K562 (cell line): ENCODE measurements at regions not wholly inside any gene's neighbourhood (a gene's known extent, or its start where the extent isn't known, plus 50 kb on each side); places are given as distances from the start of the nearest gene placed in this dataset.

Source experiments
- ATAC-seq: fragments of 200-7000 bp; cut with Tn5 transposase; 3 replicates; pipeline ENCODE4 v1.9.1; 2020; ENCODE audit warnings: moderate library complexity
- BruUV-seq: library from RNA; stranded (reverse); fragments of 400-500 nt; replicated peaks from 2 replicates; lab custom pipeline; 2021; lab: Mats Ljungman, UMichigan
- CTCF ChIA-PET: fragments of 300-600 bp; formaldehyde crosslinking; extraction: SDS; loops from one replicate; lab custom pipeline; 2021; ENCODE audit warnings: low intra/inter-chr PET ratio; lab: Yijun Ruan, JAX
- POLR2A ChIA-PET: fragments of 300-600, 350-650 bp; sonication (Branson Sonifier 250); formaldehyde crosslinking; extraction: SDS; loops from one replicate; lab custom pipeline; 2021; ENCODE audit warnings: antibody characterized with exemption, inconsistent platforms; lab: Yijun Ruan, JAX
- DNase-seq, 4 experiments: peaks; one replicate each; pipeline versions ENCODE4 v3.0.0 to v3.0.0-alpha.2; 2011 to 2018; ENCODE audit warnings: low spot score in 3 of 4, mixed read lengths in 3 of 4; ENCODE audit errors: extremely low read depth in 1 of 4
- FAIRE-seq: peaks from 2 replicates; lab custom pipeline; 2011; peaks lifted over from hg19 to GRCh38; lab: Jason Lieb, UNC
- H2AFZ ChIP-seq: 2 replicates; pipeline ENCODE4 v1.6.0; 2011; ENCODE audit warnings: low read depth, low read length, control low read depth, inconsistent platforms
- H3K27ac ChIP-seq: fragments of 200-600 bp; 3 replicates; pipeline ENCODE4 v1.8.0; 2011; ENCODE audit warnings: low read depth, mild to moderate bottlenecking, control low read depth, inconsistent platforms, low read length, moderate library complexity, mixed read lengths; ENCODE audit errors: extremely low read depth
- H3K27me3 ChIP-seq, 2 experiments: fragments of 300-600 bp in 1 of 2; 2 replicates in 1 of 2; 3 replicates in 1 of 2; pipeline versions ENCODE4 v1.6.0 to v1.8.0; 2011; ENCODE audit warnings: inconsistent platforms in 2 of 2, low read length in 2 of 2, mild to moderate bottlenecking in 1 of 2, mixed read lengths in 1 of 2, moderate library complexity in 1 of 2; ENCODE audit not compliant: control insufficient read depth in 2 of 2, insufficient read depth in 2 of 2
- H3K36me3 ChIP-seq: fragments of 300-600 bp; 3 replicates; pipeline ENCODE4 v1.8.0; 2011; ENCODE audit warnings: mild to moderate bottlenecking, low read length, inconsistent platforms; ENCODE audit not compliant: control insufficient read depth, insufficient read depth
- H3K4me1 ChIP-seq, 2 experiments: fragments of 200-600 bp in 1 of 2; replicated peaks in 1 of 2; 2 replicates in 1 of 2; 3 replicates in 1 of 2; pipeline versions ENCODE4 v1.5.1 to v1.8.0; 2011; ENCODE audit warnings: inconsistent platforms in 2 of 2, low read length in 2 of 2, mild to moderate bottlenecking in 1 of 2, mixed read lengths in 1 of 2, moderate library complexity in 1 of 2; ENCODE audit not compliant: control insufficient read depth in 2 of 2, insufficient read depth in 2 of 2
- H3K4me2 ChIP-seq: 2 replicates; pipeline ENCODE4 v1.6.1; 2011; ENCODE audit warnings: low read length, control low read depth, inconsistent platforms, mixed read lengths; ENCODE audit not compliant: insufficient read depth
- H3K4me3 ChIP-seq: fragments of 200-600 bp; sonication (generic), shearing (Covaris generic); 2 replicates; pipeline ENCODE4 v1.5.1; 2016; ENCODE audit warnings: control low read depth, inconsistent platforms
- H3K79me2 ChIP-seq: fragments of 200-600 bp; 3 replicates; pipeline ENCODE4 v1.8.0; 2011; ENCODE audit warnings: low read length, inconsistent platforms; ENCODE audit not compliant: control insufficient read depth, insufficient read depth
- H3K9ac ChIP-seq, 2 experiments: 2 replicates each; pipeline versions ENCODE4 v1.6.0 to v1.6.1; 2011; ENCODE audit warnings: low read depth in 2 of 2, low read length in 2 of 2, control low read depth in 1 of 2, inconsistent platforms in 1 of 2, mild to moderate bottlenecking in 1 of 2, mixed read lengths in 1 of 2; ENCODE audit not compliant: insufficient read depth in 1 of 2
- H3K9me1 ChIP-seq: one replicate; pipeline ENCODE4 v1.6.0; 2011; ENCODE audit warnings: inconsistent platforms, mild to moderate bottlenecking, low read length, moderate library complexity; ENCODE audit not compliant: control insufficient read depth, insufficient read depth
- H3K9me3 ChIP-seq: replicated peaks from 2 replicates; pipeline ENCODE4 v1.5.1; 2011; ENCODE audit warnings: low read depth, low read length, inconsistent platforms; ENCODE audit not compliant: control insufficient read depth, insufficient read depth
- H4K20me1 ChIP-seq: replicated peaks from 2 replicates; pipeline ENCODE4 v1.6.1; 2011; ENCODE audit warnings: low read length, inconsistent platforms, mixed read lengths; ENCODE audit not compliant: control insufficient read depth, insufficient read depth
- ARID1B ChIP-seq: fragments of 450-650 bp; IDR thresholded peaks from 2 replicates; pipeline ENCODE4 v1.6.1; 2016; ENCODE audit warnings: antibody characterized with exemption, mild to moderate bottlenecking, inconsistent platforms
- BRD9 ChIP-seq: fragments of 450-650 bp; IDR thresholded peaks from 2 replicates; pipeline ENCODE4 v1.6.1; 2018; ENCODE audit warnings: low read depth; ENCODE audit not compliant: partially characterized antibody
- ETS2 ChIP-seq: IDR thresholded peaks from 2 replicates; pipeline ENCODE4 v1.6.1; 2016; ENCODE audit warnings: borderline replicate concordance, missing genetic modification characterization, mild to moderate bottlenecking, moderate library complexity, missing compliant biosample characterization; ENCODE audit not compliant: poor library complexity, severe bottlenecking
- ETV1 ChIP-seq: fragments of 450-650 bp; conservative IDR thresholded peaks from 2 replicates; pipeline ENCODE4 v1.6.1; 2016; ENCODE audit warnings: missing genetic modification characterization, control low read depth, low read depth, missing compliant biosample characterization
- FOS ChIP-seq: IDR thresholded peaks from 3 replicates; pipeline ENCODE4 v1.6.1; 2011; ENCODE audit not compliant: insufficient read length; ENCODE audit errors: extremely low read depth
- HCFC1 ChIP-seq: IDR thresholded peaks from 2 replicates; pipeline ENCODE4 v1.6.1; 2012; ENCODE audit warnings: low read depth, low read length, improper control_type of control experiment
- HSF4 ChIP-seq: fragments of 250-450 bp; sonication (Bioruptor Pico); IDR thresholded peaks from 2 replicates; pipeline ENCODE4 v2.1.2; 2022; ENCODE audit warnings: mild to moderate bottlenecking, moderate library complexity, borderline replicate concordance
- NR0B1 ChIP-seq: fragments of 450-650 bp; IDR thresholded peaks from one replicate; pipeline ENCODE4 v1.6.1; 2018; ENCODE audit warnings: mild to moderate bottlenecking, moderate library complexity; ENCODE audit not compliant: partially characterized antibody
- SIX5 ChIP-seq, 2 experiments: IDR thresholded peaks; 2 replicates each; pipeline ENCODE4 v1.6.1; 2011; ENCODE audit warnings: low read length in 2 of 2, borderline replicate concordance in 1 of 2, low read depth in 1 of 2, mild to moderate bottlenecking in 1 of 2, moderate library complexity in 1 of 2; ENCODE audit not compliant: insufficient read depth in 1 of 2
- WGBS: fragments of 100-300 bp; shearing (Covaris generic); methylation state at CpG from one replicate; pipeline ENCODE4 v1.1.6; 2016; ENCODE audit warnings: low coverage, mixed read lengths; ENCODE audit not compliant: insufficient coverage; ENCODE audit errors: missing lambda C conversion rate; 5-methylcytosine and 5-hydroxymethylcytosine counted together
- in situ Hi-C: fragments of 300-500 bp; cut with MboI; formaldehyde crosslinking; loops from 4 replicates; pipeline ENCODE4 v1.15.0; 2018; ENCODE audit warnings: inconsistent platforms, mixed read lengths
- intact Hi-C: fragments of 100-400 bp; cut with micrococcal nuclease; formaldehyde crosslinking; loops from 2 replicates; pipeline ENCODE4 v1.14.2; 2022

GRCh38 chr5:20958641-20959040 lies 970.6 kb upstream of the CDH18 start:
- CTCF ChIA-PET: no interaction called here
- H2AFZ ChIP-seq: no peak overlapping the region
- H3K9ac ChIP-seq: no peak overlapping the region
- no peak overlapping the region for H3K4me2 ChIP-seq
- no peaks in the 10 kb centered on the region for H4K20me1 ChIP-seq
- POLR2A ChIA-PET: no interaction called here
- H3K9me1 ChIP-seq: no peaks in the 10 kb centered on the region
- FAIRE-seq (no peak), DNase-seq (no peak), ATAC-seq (no peak)
- H3K4me3 ChIP-seq: no peak overlapping the region
- no peaks in the 10 kb centered on the region for H3K4me1 ChIP-seq
- intact Hi-C loops: no loop called here
- no peaks in the 10 kb centered on the region; the same call in 1 of the 2 replicates for H3K9me3 ChIP-seq
- in situ Hi-C loops: no loop called here
- WGBS: 4% methylated on average over 5 of the region's 5 CpGs
- no peak for TF ChIP-seq SIX5 (IDR thresholded peaks at IDR 0.05; ENCODE audit: borderline replicate concordance in 1 of 2, insufficient read depth in 1 of 2, low read depth in 1 of 2, low read length in 2 of 2)
- H3K27ac ChIP-seq: no peak overlapping the region
- no peaks in the 10 kb centered on the region for H3K36me3 ChIP-seq
- no TSS peak for BruUV-seq
- no peaks in the 10 kb centered on the region for H3K79me2 ChIP-seq
- H3K27me3 ChIP-seq: no peaks in the 10 kb centered on the region

DNA sequence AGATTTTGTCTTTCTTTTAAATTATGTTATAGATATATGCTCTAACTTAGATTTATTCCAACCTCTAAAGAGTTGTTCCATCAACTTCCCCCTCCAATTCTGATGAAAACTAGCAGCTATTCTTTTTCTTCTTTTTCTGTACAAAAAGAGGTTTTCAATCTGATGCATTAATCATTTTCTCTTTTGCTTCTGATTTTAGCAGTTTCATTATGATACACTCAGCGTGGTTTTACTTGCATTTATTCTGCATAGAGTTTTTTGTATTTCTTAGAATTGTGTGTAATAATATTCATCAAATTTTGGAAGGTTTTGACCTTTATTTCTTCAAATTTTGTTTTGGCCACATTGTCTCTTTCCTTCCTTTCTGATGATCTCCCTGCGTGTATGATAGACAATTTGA lies 968.1 kb upstream of the CDH18 start:
- CTCF ChIA-PET: no interaction called here
- DNase-seq (no peak), FAIRE-seq (no peak), ATAC-seq (no peak)
- Histone ChIP-seq H3K79me2 (no peaks in the 10 kb centered on the region), H2AFZ (no peak overlapping the region), H3K27me3 (no peaks in the 10 kb centered on the region), H3K9ac (no peak overlapping the region), H4K20me1 (no peaks in the 10 kb centered on the region), H3K4me3 (no peak overlapping the region), H3K27ac (no peak overlapping the region), H3K4me2 (no peak overlapping the region), H3K36me3 (no peaks in the 10 kb centered on the region), H3K4me1 (no peaks in the 10 kb centered on the region), H3K9me1 (no peaks in the 10 kb centered on the region), H3K9me3 (no peaks in the 10 kb centered on the region; the same call in 1 of the 2 replicates)
- WGBS: 2% methylated on average over 2 of the region's 2 CpGs
- in situ Hi-C loops: no loop called here
- BruUV-seq: no TSS peak
- POLR2A ChIA-PET: no interaction called here
- intact Hi-C loops: no loop called here
- TF ChIP-seq ETS2 (tag): no peak
- TF ChIP-seq HCFC1: no peak
- no peak for TF ChIP-seq ARID1B
- TF ChIP-seq HSF4 (CRISPR knock-in tag): no peak
- TF ChIP-seq BRD9: no peak
- no peak for TF ChIP-seq FOS
- no peak for TF ChIP-seq NR0B1
- TF ChIP-seq ETV1: no peak
